Femur (tissue), 1 donor: ENCODE measurements at regions not wholly inside any gene's neighbourhood (a gene's known extent, or its start where the extent isn't known, plus 50 kb on each side); places are given as distances from the start of the nearest gene placed in this dataset.

Source experiments
- DNase-seq: peaks from one replicate; pipeline ENCODE4 v3.0.0-alpha.2; 2017

DNA sequence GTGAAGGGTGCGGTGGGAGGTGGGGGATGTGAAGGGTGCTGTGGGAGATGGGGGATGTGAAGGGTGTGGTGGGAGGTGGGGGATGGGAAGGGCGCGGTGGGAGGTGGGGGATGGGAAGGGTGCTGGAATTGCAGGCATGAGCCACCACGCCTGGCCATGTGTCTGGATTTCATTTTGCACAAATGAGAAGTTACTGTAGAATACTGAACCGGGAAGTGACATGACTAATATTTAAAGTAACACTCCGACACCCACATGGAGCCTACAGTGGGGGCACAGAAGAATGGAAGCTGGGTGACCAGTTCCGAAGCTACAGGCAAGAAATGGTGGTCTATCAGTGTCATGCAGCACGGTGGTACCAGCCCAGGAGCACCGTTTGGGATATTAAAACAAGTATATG, 69.9 kb upstream of the SPTLC1 start:
- DNase-seq: no peak

DNA sequence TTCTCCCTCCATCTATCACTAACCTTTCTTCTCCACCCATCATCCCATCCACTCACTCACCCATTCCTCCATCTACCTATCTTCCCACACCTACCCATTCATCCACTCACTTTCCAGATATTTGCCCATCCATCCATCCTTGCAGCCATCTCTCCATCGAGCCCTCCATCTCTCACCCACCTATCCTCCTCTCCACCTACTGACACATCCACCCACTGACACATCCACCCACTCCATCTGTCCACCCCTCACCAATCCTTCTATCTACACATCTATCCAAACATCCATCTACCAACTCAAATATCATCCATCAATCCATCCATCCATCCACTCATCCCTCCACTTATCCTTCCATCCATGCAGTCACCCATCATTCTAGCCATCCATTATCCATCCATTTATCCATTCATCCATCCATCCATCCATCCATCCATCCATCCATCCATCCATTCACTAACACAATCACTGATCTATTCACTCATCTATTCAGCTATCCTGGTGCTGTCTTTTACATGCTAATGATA, 68.9 kb upstream of the SPTLC1 start:
- no peak for DNase-seq

DNA sequence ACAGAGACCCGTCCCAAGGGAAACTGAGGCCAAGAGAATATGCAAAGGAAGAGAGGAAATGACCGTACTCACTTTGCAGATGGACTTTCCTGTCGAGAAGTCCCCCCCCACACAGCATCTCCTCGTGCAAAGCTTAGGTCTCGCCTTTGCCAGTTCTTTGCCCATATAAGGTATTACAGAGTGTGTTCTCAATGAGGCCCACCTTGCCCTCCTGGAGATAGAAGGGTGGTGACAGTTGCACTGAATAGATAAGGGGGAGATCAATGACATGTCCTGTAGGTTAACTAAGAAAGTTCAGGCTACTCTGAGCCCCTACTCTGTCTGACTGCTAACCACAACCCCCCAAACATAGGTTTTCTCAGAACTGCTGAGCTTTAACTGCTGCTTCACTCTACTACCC, 68.2 kb upstream of the SPTLC1 start:
- no peak for DNase-seq

DNA sequence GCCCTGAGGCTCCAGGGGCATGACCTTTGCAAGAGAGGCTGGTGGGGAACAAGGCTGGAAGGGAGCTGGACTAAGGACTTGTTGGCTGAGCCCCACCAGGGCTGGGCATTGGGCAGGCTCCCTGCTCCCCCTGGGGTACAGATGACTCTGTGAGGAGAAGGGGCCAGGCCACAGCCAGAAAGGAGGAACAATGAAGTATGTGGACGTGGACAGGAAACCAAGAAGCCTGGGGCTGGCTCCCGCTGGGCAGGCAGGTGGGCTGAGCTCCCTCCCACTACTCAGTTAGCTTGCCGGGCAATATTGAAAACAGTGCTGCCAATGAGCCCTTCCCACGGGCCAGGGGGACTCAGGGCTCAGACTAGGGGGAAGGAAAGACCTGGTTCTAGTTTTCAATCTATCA, 66.1 kb upstream of the SPTLC1 start:
- no peak for DNase-seq

DNA sequence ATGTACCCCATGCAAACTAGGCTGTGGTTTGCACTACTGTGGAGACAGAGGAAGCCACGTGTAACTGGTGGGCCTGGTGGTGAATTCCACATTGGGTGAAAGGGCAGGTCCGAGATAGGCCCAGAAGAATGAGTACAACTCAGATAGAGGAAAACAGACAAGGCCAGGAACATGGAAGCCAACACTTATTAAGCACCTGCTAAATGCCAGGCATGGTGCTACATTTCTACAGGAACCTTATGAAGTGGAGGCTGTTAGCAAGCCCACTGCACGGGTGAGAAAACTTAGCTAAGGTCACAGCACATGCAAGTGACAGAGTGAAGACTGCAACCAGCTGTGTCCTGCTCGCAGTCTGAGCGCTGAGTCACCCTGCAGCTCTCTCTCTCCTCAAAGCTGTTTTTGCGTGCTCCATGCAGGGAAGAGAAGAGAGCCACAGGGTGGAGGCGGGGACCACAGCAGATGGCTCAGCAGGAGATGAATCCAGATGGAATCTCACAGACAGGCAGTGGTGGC, 65.5 kb upstream of the SPTLC1 start:
- no peak for DNase-seq

DNA sequence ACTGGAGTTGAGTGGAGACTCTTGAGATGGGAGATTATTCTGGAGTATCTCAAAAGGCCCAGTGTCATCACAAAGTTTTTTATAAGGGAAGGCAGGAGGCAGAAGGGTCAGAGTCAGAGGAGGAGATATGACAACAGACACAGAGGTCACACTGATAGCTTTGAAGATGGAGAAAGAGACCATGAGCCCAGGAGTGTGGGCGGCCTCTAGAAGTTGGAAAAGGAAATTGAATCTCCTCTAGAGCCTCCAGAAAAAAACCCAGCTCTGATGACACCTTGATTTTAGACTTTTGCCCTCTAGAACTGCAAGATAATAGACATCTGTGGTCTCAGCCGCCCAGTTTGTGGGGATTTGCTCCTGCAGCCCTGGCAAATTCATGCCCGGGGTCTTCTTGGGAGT, 64.8 kb upstream of the SPTLC1 start:
- no peak for DNase-seq

DNA sequence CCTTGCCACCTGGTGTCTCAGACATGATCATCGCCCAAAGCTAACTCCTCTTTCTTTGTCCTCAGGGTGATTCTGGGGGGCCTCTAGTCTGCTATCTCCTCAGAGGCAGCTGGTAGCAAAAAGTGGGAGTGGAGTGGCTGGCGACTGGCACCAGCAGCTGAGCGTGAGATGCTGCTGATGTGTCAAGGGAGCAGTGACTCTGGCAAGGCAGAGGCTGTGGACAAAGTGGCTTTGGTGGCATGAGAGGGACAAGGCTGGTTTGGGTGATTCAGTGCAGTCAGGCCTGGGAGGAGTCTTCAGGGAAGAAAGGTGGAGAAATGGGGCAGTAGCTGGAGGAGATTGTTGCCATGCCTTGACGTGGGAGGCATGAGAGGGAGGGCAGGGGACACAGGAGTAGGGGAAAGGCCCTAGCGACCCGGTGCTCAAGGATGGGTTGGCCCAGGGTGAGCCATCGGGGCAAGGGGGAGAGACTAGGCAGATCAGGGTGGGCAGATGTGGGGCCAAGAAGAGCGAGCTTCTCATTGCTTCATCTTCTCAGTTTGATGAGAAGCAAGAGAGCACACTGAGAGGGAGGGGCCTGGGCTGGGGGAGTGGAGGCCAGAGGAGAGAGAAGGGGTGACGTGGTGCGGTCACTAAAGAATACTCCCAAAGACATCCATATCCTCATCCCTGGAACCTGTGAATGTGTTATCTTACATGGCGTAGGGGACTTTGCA, 64.2 kb upstream of the SPTLC1 start:
- no peak for DNase-seq

DNA sequence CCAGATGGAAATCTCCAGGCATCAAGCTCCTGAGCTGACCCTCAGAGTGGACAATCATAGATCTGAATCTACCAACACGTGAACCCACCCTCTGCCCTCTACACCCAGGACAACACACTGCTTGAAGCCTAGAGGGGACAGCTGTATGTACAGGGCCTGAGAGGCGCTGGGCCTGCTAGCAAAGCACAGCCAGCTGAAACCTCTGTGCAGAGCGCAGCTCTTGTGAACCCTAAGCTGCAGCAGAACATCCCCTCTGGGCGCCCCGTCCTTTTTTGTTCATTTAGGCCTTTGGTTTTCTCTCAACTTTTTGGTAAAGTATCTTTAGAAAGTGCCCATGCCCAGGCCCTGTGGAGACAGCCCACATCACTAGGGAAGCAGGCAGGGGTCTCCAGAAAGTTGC, 62.4 kb upstream of the SPTLC1 start:
- no peak for DNase-seq

DNA sequence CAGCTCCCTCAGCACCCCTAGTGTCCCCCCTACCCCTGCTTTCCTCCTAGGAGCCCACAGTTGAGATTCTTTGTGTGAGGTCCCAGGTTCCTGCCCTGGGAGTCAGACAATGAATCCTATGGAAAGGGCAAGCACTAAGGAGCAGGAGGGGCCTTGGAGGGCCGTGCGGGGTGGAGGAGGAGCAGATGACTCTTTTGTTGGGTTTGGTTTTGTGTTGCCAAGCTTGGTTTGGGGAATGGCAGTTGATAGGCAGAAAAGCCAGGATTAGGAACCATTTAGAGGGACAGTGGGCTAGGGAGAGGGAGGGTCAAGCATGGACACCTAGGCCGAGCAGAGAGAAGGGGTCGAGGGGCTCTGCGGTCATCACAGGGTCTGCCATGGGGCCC, 61.6 kb upstream of the SPTLC1 start:
- no peak for DNase-seq

DNA sequence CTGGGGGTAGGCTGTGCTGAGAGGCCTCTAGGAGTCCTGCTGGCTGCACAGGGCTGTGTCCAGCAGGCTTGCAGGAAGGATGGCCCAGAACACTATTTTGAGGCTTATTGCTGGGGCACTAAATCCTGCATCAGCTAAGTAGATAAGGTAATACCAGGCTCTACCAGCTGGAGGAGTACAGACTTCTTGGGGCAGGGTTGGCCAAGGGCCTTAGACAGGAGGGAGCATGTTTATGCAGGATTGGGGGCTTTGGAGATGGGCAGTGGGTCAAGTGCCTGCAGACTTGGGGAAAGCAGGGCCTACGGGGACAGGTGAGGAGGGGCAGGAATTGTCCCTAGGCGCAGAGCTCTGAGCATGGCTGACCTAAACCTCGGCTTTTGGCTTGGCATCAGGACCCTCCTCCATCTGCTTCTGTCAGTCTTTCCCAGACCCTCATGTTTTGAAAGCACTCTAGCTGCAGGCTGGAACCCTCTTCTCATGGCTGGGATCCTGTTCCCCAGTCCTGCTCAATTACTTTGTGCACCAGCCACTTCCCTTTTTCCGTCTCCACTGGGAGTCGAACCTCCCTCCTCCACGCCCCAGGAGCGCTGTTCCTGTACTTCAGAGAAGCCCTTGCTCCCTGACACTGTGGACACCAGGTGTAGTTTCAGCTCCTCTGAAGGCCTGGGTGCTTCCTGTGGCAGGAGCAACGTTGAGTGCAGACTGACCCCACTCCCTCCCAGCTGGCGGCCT, 61.0 kb upstream of the SPTLC1 start:
- no peak for DNase-seq

DNA sequence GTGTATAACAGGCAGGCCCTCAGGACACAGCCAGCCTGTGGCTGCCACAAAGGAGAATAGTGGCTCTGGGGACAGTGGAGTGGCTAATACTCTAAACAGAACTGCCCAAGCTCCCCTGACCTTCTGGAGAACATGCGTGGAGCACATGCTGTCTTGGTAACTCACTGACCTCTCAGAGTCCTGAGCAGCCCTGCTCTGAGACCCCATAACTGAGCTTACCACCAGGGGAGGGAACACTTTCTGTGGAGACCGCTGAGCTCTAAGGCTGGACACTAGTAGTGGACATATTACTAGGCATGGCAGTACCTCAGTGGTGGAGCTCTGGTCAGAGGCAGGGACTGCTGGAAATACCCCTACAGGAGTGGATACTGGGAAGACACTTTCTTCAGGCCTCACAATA, 60.2 kb upstream of the SPTLC1 start:
- no peak for DNase-seq

DNA sequence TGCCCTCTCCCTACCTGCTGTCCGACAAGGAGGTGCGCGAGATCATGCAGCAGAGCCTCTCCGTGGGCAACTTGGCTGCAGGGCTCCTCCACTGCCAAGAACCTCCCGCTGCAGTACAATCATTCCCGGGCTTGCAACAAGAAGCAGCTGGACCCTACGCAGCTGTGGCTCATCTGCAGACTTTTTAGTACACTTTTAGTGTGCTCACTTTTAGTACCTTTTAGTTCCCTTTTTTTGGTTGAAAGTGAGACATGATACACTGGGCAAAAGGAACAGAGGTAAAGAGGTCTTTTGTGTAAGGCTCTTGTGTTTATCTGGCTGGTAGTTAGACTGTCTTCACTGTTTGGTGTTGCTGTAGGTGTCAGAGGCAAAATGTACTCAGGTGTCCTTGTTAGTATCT, 58.1 kb upstream of the SPTLC1 start:
- DNase-seq: no peak

DNA sequence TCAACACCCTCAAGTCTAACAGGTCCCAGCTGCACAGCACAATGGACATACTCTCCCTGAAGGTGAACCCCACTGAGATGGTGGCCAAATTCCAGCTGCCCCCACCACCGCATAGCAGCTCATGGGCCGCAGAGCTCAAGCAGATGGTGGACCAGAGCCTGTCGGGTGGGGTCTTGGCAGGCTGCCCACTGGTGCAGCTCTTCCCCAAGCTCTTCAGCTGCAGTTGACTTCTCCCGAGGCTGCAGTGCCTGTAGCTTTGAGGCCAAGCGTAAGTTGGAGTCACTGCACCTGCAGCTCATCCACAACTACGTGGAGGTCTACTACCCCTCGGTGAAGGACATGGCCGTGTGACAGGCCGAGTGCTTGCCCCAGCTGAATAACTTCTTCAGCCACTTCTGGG, 56.6 kb upstream of the SPTLC1 start:
- no peak for DNase-seq

DNA sequence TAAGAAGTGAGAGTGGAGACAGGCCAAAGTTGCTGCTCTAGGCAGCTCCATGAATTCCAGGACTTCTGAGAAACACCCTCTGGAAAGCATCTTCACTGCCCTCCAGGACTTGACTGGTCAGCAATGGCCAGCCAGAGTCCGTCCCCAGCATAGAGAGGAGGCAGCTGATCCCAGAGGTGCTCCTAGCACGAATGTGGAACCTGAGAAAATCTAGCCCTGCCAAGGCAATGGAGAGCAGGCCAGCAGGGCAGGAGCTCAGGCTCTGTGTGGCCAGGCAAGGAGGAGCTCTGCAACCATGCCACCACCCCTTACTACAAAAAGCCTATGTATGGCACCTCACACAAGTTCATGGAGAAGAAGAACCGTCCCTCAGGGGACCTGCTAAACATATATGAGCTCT, 56.1 kb upstream of the SPTLC1 start:
- DNase-seq: no peak

DNA sequence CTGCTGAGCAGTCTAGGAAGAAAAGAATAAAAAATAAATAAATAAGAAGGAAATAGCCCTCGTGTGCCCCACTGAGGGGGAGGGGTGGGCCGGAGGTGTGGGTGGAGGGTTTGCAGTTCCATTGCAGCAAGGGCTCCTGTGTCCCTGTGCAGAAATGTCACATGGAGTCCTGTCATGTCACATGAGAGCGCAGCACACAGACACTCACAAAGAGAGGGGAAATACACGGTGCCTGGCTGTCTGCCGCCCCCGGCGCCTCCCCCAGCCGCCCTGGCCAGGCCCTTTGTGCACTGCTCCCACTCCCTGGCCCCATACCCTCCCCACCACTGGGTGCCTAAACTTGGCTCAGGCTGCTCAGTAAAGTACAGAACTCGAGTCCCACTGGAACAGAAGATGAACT, 55.6 kb upstream of the SPTLC1 start:
- no peak for DNase-seq

DNA sequence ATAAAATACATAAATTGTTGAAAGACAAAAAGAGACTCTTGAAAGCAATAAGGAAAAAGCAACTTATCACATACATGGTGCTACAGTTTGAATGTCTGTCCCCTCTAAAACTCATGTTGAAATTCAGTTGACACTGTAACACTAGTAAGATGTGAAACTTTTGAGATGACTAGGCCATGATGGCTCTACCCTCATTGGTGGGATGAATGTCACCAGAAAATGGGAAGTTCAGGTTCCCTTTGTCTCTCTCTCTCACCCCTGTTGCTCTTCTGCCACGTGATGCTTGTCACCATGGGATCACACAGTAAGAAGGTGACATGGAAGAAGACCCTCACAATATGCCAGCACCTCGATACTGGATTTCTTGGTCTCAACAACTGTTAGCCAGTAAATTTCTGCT, 50.3 kb upstream of the SPTLC1 start:
- no peak for DNase-seq
